ENCODE measurements at regions not wholly inside any gene's neighbourhood (a gene's known extent, or its start where the extent isn't known, plus 50 kb on each side); places are given as distances from the start of the nearest gene placed in this dataset.
"Not testable (repeated sequence)": the region's sequence is repeated elsewhere in the genome, so short reads cannot be mapped to it uniquely, and the experiment has no call there.

- DNase-seq, result no peak
Measured at GRCh38 chrX:40853004-40853815, 117.9 kb upstream of the MED14 start.

GRCh38 chrX:40853816-40854123 is 118.4 kb upstream of the MED14 start:
- no peak for DNase-seq

GRCh38 chrX:40854242-40854641 is 118.9 kb upstream of the MED14 start:
- DNase-seq, result no peak

GRCh38 chrX:40855411-40855810 is 120.1 kb upstream of the MED14 start:
- no peak for DNase-seq

- no peak for DNase-seq
Measured at GRCh38 chrX:40855932-40856515, 120.7 kb upstream of the MED14 start.

- not testable (repeated sequence) for DNase-seq
Measured at GRCh38 chrX:40861952-40862554, 126.7 kb upstream of the MED14 start.

- DNase-seq, result not testable (repeated sequence)
Measured at GRCh38 chrX:40863260-40863659, 127.9 kb upstream of the MED14 start.

- no peak for DNase-seq
Measured at GRCh38 chrX:40863671-40864070, 128.3 kb upstream of the MED14 start.

- no peak for DNase-seq
Measured at GRCh38 chrX:40864972-40865371, 129.6 kb upstream of the MED14 start.

- DNase-seq, result no peak
Measured at GRCh38 chrX:40866893-40867292, 131.6 kb upstream of the MED14 start.

GRCh38 chrX:40867352-40867751 is 132.0 kb upstream of the MED14 start:
- no peak for DNase-seq

- DNase-seq, result no peak
Measured at GRCh38 chrX:40868868-40869267, 133.5 kb upstream of the MED14 start.

GRCh38 chrX:40870982-40871381 is 135.6 kb upstream of the MED14 start:
- not testable (repeated sequence) for DNase-seq

GRCh38 chrX:40871385-40872082 is 136.2 kb upstream of the MED14 start:
- DNase-seq, result no peak

- no peak for DNase-seq
Measured at GRCh38 chrX:40872351-40872750, 137.0 kb upstream of the MED14 start.

- no peak for DNase-seq
Measured at GRCh38 chrX:40875476-40875875, 140.1 kb upstream of the MED14 start.

GRCh38 chrX:40877887-40878286 is 142.5 kb upstream of the MED14 start:
- DNase-seq, result no peak

- DNase-seq, result no peak
Measured at GRCh38 chrX:40878766-40879165, 143.4 kb upstream of the MED14 start.

GRCh38 chrX:40879172-40879571 is 143.8 kb upstream of the MED14 start:
- not testable (repeated sequence) for DNase-seq

- DNase-seq, result no peak
Measured at GRCh38 chrX:40880712-40881111, 145.4 kb upstream of the MED14 start.

- no peak for DNase-seq
Measured at GRCh38 chrX:40883021-40883619, 147.8 kb upstream of the MED14 start.

- no peak for DNase-seq
Measured at GRCh38 chrX:40885989-40886388, 150.6 kb upstream of the MED14 start.

GRCh38 chrX:40887476-40887875 is 152.1 kb upstream of the MED14 start:
- DNase-seq, result no peak
